CD4-positive, alpha-beta T cell (primary cell): ENCODE measurements at regions not wholly inside any gene's neighbourhood (a gene's known extent, or its start where the extent isn't known, plus 50 kb on each side); places are given as distances from the start of the nearest gene placed in this dataset.
"Not testable (repeated sequence)": the region's sequence is repeated elsewhere in the genome, so short reads cannot be mapped to it uniquely, and the experiment has no call there.

Experiments used
- ATAC-seq: fragments of 200-7000 bp; cut with Tn5 transposase; one replicate; pipeline ENCODE4 v1.10.0; 2022; ENCODE audit warnings: mild to moderate bottlenecking; ENCODE audit not compliant: poor library complexity
- CTCF ChIA-PET: fragments of 350-600 bp; sonication (Branson Sonifier 250); formaldehyde crosslinking; loops from one replicate; lab custom pipeline; 2021; ENCODE audit warnings: antibody characterized with exemption, inconsistent platforms; lab: Charles Lee
- POLR2A ChIA-PET: fragments of 350-600 bp; sonication (Branson Sonifier 250); formaldehyde crosslinking; loops from one replicate; lab custom pipeline; 2021; ENCODE audit warnings: antibody characterized with exemption, inconsistent platforms; lab: Charles Lee
- DNase-seq, 14 experiments: peaks; one replicate each; pipeline ENCODE4 v3.0.0-alpha.2; 2013 to 2020; ENCODE audit warnings: mixed read lengths in 2 of 14
- H3K27ac ChIP-seq, 2 donors: one replicate each; pipeline versions ENCODE4 v1.5.1 to v1.7.0; 2013; ENCODE audit warnings: low read length in 2 of 2, low read depth in 1 of 2, mild to moderate bottlenecking in 1 of 2
- H3K27me3 ChIP-seq, 2 experiments: 1 replicate in 1 of 2; 2 replicates in 1 of 2; pipeline versions ENCODE4 v1.6.1 to v1.7.0; 2013; ENCODE audit warnings: low read length in 2 of 2, control low read depth in 1 of 2, mild to moderate bottlenecking in 1 of 2, moderate library complexity in 1 of 2; ENCODE audit not compliant: insufficient read depth in 2 of 2, control insufficient read depth in 1 of 2
- H3K36me3 ChIP-seq: one replicate; pipeline ENCODE4 v1.6.1; 2013; ENCODE audit warnings: low read length, control low read depth; ENCODE audit not compliant: insufficient read depth
- H3K4me1 ChIP-seq: one replicate; pipeline ENCODE4 v1.6.1; 2013; ENCODE audit warnings: low read length, control low read depth; ENCODE audit not compliant: insufficient read depth
- H3K4me3 ChIP-seq: one replicate; pipeline ENCODE4 v1.5.1; 2013; ENCODE audit warnings: mild to moderate bottlenecking, low read length, moderate library complexity
- H3K9me3 ChIP-seq, 2 experiments: 1 replicate in 1 of 2; 2 replicates in 1 of 2; pipeline versions ENCODE4 v1.6.1 to v1.7.0; 2013; ENCODE audit warnings: low read length in 2 of 2, mild to moderate bottlenecking in 2 of 2, control low read depth in 1 of 2, moderate library complexity in 1 of 2; ENCODE audit not compliant: control insufficient read depth in 1 of 2, insufficient read depth in 1 of 2
- H3K27ac Mint-ChIP-seq: one replicate; pipeline ENCODE4 v1.8.0; 2020; ENCODE audit warnings: mixed read lengths
- H3K27me3 Mint-ChIP-seq: one replicate; pipeline ENCODE4 v1.8.0; 2021; ENCODE audit warnings: mixed read lengths
- H3K36me3 Mint-ChIP-seq: one replicate; pipeline ENCODE4 v1.8.0; 2021; ENCODE audit warnings: low read depth, mixed read lengths
- H3K4me1 Mint-ChIP-seq: one replicate; pipeline ENCODE4 v1.8.0; 2021; ENCODE audit warnings: low read depth, mixed read lengths
- H3K4me3 Mint-ChIP-seq: one replicate; pipeline ENCODE4 v1.8.0; 2020; ENCODE audit warnings: mild to moderate bottlenecking, mixed read lengths
- H3K9me3 Mint-ChIP-seq: one replicate; pipeline ENCODE4 v1.8.0; 2020; ENCODE audit warnings: mixed read lengths
- intact Hi-C, 2 experiments: fragments of 100-400 bp; cut with DNase I in 1 of 2; cut with micrococcal nuclease in 1 of 2; formaldehyde crosslinking; loops; one replicate each; pipeline versions ENCODE4 v1.15.1 to v1.9.0; 2023 to 2025; cut with DNase I, micrococcal nuclease
- TF ChIP-seq, protein P1 (sequence below): fragments of 200-600 bp; IDR thresholded peaks from one replicate; pipeline ENCODE4 v1.8.0; 2022; ENCODE audit warnings: antibody characterized with exemption, mild to moderate bottlenecking

GRCh38 chr9:102164247-102164646 lies 425.8 kb upstream of the GRIN3A start:
- ATAC-seq (no peak), DNase-seq (no peak)
- H3K27ac Mint-ChIP-seq, result no peak overlapping the region
- peaks cover 7% of the 10 kb centered on the region for H3K9me3 Mint-ChIP-seq
- no peaks in the 10 kb centered on the region for H3K27me3 Mint-ChIP-seq
- ChIA-PET POLR2A (no interaction called here), CTCF (no interaction called here)
- intact Hi-C loops, result no loop called here
- no peaks in the 10 kb centered on the region for H3K36me3 ChIP-seq
- no peaks in the 10 kb centered on the region for H3K9me3 ChIP-seq
- H3K27ac ChIP-seq, result no peak overlapping the region
- no peak overlapping the region for H3K4me3 ChIP-seq
- no peak overlapping the region for H3K4me3 Mint-ChIP-seq
- no peaks in the 10 kb centered on the region for H3K36me3 Mint-ChIP-seq
- no peaks in the 10 kb centered on the region for H3K4me1 Mint-ChIP-seq
- no peaks in the 10 kb centered on the region for H3K27me3 ChIP-seq
- TF ChIP-seq, protein P1, sequence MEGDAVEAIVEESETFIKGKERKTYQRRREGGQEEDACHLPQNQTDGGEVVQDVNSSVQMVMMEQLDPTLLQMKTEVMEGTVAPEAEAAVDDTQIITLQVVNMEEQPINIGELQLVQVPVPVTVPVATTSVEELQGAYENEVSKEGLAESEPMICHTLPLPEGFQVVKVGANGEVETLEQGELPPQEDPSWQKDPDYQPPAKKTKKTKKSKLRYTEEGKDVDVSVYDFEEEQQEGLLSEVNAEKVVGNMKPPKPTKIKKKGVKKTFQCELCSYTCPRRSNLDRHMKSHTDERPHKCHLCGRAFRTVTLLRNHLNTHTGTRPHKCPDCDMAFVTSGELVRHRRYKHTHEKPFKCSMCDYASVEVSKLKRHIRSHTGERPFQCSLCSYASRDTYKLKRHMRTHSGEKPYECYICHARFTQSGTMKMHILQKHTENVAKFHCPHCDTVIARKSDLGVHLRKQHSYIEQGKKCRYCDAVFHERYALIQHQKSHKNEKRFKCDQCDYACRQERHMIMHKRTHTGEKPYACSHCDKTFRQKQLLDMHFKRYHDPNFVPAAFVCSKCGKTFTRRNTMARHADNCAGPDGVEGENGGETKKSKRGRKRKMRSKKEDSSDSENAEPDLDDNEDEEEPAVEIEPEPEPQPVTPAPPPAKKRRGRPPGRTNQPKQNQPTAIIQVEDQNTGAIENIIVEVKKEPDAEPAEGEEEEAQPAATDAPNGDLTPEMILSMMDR, result no peak
- H3K4me1 ChIP-seq, result no peaks in the 10 kb centered on the region

DNA sequence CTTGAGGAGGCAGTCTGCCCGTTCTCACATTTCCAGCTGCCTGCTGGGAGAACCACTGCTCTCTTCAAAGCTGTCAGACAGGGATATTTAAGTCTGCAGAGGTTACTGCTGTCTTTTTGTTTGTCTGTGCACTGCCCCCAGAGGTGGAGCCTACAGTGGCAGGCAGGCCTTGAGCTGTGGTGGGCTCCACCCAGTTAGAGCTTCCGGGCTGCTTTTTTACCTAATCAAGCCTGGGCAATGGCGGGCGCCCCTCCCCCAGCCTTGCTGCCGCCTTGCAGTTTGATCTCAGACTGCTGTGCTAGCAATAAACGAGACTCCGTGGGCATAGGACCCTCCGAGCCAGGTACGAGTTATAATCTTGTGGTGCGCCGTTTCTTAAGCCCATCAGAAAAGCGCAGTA lies 414.6 kb upstream of the GRIN3A start:
- H3K4me1 ChIP-seq, H3K27me3 Mint-ChIP-seq, H3K27ac ChIP-seq, H3K4me3 ChIP-seq, DNase-seq, ATAC-seq, POLR2A ChIA-PET, H3K36me3 ChIP-seq, H3K4me3 Mint-ChIP-seq, intact Hi-C loops, H3K9me3 Mint-ChIP-seq, H3K27ac Mint-ChIP-seq, H3K27me3 ChIP-seq, H3K9me3 ChIP-seq, H3K4me1 Mint-ChIP-seq, CTCF ChIA-PET, H3K36me3 Mint-ChIP-seq: not testable (repeated sequence)

- no peaks in the 10 kb centered on the region for H3K4me1 Mint-ChIP-seq
- no peak overlapping the region for H3K4me3 ChIP-seq
- H3K36me3 Mint-ChIP-seq, result no peaks in the 10 kb centered on the region
- H3K9me3 Mint-ChIP-seq, result peaks cover 12% of the 10 kb centered on the region
- H3K27me3 Mint-ChIP-seq, result no peaks in the 10 kb centered on the region
- H3K27ac ChIP-seq, result no peak overlapping the region
- no peaks in the 10 kb centered on the region for H3K4me1 ChIP-seq
- DNase-seq (no peak), ATAC-seq (no peak)
- H3K27me3 ChIP-seq, result no peaks in the 10 kb centered on the region
- peaks cover 0 to 6% of the 10 kb centered on the region in 2 experiments for H3K9me3 ChIP-seq
- CTCF ChIA-PET, result no interaction called here
- H3K27ac Mint-ChIP-seq, result no peak overlapping the region
- intact Hi-C loops, result no loop called here
- TF ChIP-seq, protein P1, result no peak
- no peak overlapping the region for H3K4me3 Mint-ChIP-seq
- no peaks in the 10 kb centered on the region for H3K36me3 ChIP-seq
- POLR2A ChIA-PET, result no interaction called here
Measured at GRCh38 chr9:102135768-102136167, 397.3 kb upstream of the GRIN3A start.

- ATAC-seq, result no peak
- CTCF ChIA-PET, result no interaction called here
- no peak overlapping the region for H3K27ac Mint-ChIP-seq
Measured at GRCh38 chr9:102124465-102124864, 386.0 kb upstream of the GRIN3A start.

More at GRCh38 chr9:102124465-102124864, 386.0 kb upstream of the GRIN3A start:
- TF ChIP-seq, protein P1, result no peak
- no peaks in the 10 kb centered on the region for H3K27me3 ChIP-seq
- DNase-seq, result no peak
- H3K9me3 ChIP-seq, result no peaks in the 10 kb centered on the region
- H3K9me3 Mint-ChIP-seq, result peaks cover 2% of the 10 kb centered on the region
- H3K4me1 Mint-ChIP-seq, result no peaks in the 10 kb centered on the region
- H3K4me3 ChIP-seq, result no peak overlapping the region
- no peaks in the 10 kb centered on the region for H3K36me3 ChIP-seq
- H3K27me3 Mint-ChIP-seq, result no peaks in the 10 kb centered on the region
- no peak overlapping the region for H3K4me3 Mint-ChIP-seq
- H3K4me1 ChIP-seq, result no peaks in the 10 kb centered on the region
- intact Hi-C loops, result no loop called here
- no peak overlapping the region for H3K27ac ChIP-seq
- H3K36me3 Mint-ChIP-seq, result no peaks in the 10 kb centered on the region
- POLR2A ChIA-PET, result no interaction called here
